GM18858 (cell line): ENCODE measurements at regions not wholly inside any gene's neighbourhood (a gene's known extent, or its start where the extent isn't known, plus 50 kb on each side); places are given as distances from the start of the nearest gene placed in this dataset.
"Not testable (repeated sequence)": the region's sequence is repeated elsewhere in the genome, so short reads cannot be mapped to it uniquely, and the experiment has no call there.

Experiments used
- ATAC-seq: cut with Tn5 transposase; IDR thresholded peaks from one replicate; pipeline ENCODE4 v1.9.1; 2021; ENCODE audit not compliant: unreplicated experiment

GRCh38 chr6:11387707-11388430, 149.7 kb upstream of the TMEM170B start:
- no peak for ATAC-seq

- ATAC-seq = no peak
Observed at GRCh38 chr6:11386726-11387125, 150.8 kb upstream of the TMEM170B start.

GRCh38 chr6:11386323-11386722, 151.2 kb upstream of the TMEM170B start:
- ATAC-seq = peak; percentile 67

GRCh38 chr6:11384531-11385309, 152.3 kb upstream of the NEDD9 start:
- no peak for ATAC-seq

GRCh38 chr6:11381801-11382513, 149.5 kb upstream of the NEDD9 start:
- peak; percentile 75 for ATAC-seq

GRCh38 chr6:11380969-11381744, 148.7 kb upstream of the NEDD9 start:
- no peak for ATAC-seq

- ATAC-seq = no peak
Observed at GRCh38 chr6:11380549-11380948, 148.1 kb upstream of the NEDD9 start.

GRCh38 chr6:11379805-11380204, 147.3 kb upstream of the NEDD9 start:
- ATAC-seq = no peak

- no peak for ATAC-seq
Observed at GRCh38 chr6:11378639-11379038, 146.2 kb upstream of the NEDD9 start.

- peak; percentile 93 for ATAC-seq
Observed at GRCh38 chr6:11374036-11375010, 141.9 kb upstream of the NEDD9 start.

- ATAC-seq = no peak
Observed at GRCh38 chr6:11373208-11373607, 140.7 kb upstream of the NEDD9 start.

GRCh38 chr6:11372186-11372790, 139.8 kb upstream of the NEDD9 start:
- not testable (repeated sequence) for ATAC-seq

- no peak for ATAC-seq
Observed at GRCh38 chr6:11370191-11371018, 137.9 kb upstream of the NEDD9 start.

- ATAC-seq = no peak
Observed at GRCh38 chr6:11368760-11369159, 136.3 kb upstream of the NEDD9 start.

GRCh38 chr6:11368264-11368663, 135.8 kb upstream of the NEDD9 start:
- no peak for ATAC-seq

GRCh38 chr6:11367638-11368199, 135.3 kb upstream of the NEDD9 start:
- no peak for ATAC-seq

- ATAC-seq = no peak
Observed at GRCh38 chr6:11366934-11367637, 134.6 kb upstream of the NEDD9 start.
